Trophoblast cell (in vitro differentiated cells and primary cell): ENCODE measurements at regions not wholly inside any gene's neighbourhood (a gene's known extent, or its start where the extent isn't known, plus 50 kb on each side); places are given as distances from the start of the nearest gene placed in this dataset.

Source experiments
- DNase-seq, 2 donors: peaks; one replicate each; pipeline ENCODE4 v3.0.0-alpha.2; 2016
- H2AFZ ChIP-seq: 2 replicates; pipeline ENCODE4 v1.6.1; 2013; ENCODE audit warnings: low read length, moderate library complexity, mild to moderate bottlenecking; ENCODE audit not compliant: insufficient read depth, poor library complexity
- H2AK5ac ChIP-seq: 2 replicates; pipeline ENCODE4 v1.6.1; 2013; ENCODE audit warnings: mild to moderate bottlenecking, low read length
- H2BK120ac ChIP-seq: 2 replicates; pipeline ENCODE4 v1.6.1; 2013; ENCODE audit warnings: low read length, mild to moderate bottlenecking, moderate library complexity; ENCODE audit not compliant: insufficient read depth, poor library complexity
- H2BK12ac ChIP-seq: 2 replicates; pipeline ENCODE4 v1.6.1; 2013; ENCODE audit warnings: mild to moderate bottlenecking, low read length, moderate library complexity
- H2BK5ac ChIP-seq: 2 replicates; pipeline ENCODE4 v1.6.1; 2013; ENCODE audit warnings: low read length, low read depth, moderate library complexity, mild to moderate bottlenecking; ENCODE audit not compliant: poor library complexity
- H3K14ac ChIP-seq: 2 replicates; pipeline ENCODE4 v1.6.1; 2013; ENCODE audit warnings: mild to moderate bottlenecking, low read length
- H3K18ac ChIP-seq: 2 replicates; pipeline ENCODE4 v1.6.1; 2013; ENCODE audit warnings: mild to moderate bottlenecking, low read length
- H3K23ac ChIP-seq: 2 replicates; pipeline ENCODE4 v1.6.1; 2013; ENCODE audit warnings: low read length
- H3K27ac ChIP-seq: 2 replicates; pipeline ENCODE4 v1.5.1; 2013; ENCODE audit warnings: low read depth, mild to moderate bottlenecking, inconsistent platforms, low read length, moderate library complexity
- H3K27me3 ChIP-seq: 2 replicates; pipeline ENCODE4 v1.6.1; 2013; ENCODE audit warnings: inconsistent platforms, mild to moderate bottlenecking, low read length, moderate library complexity; ENCODE audit not compliant: insufficient read depth
- H3K36me3 ChIP-seq, 2 experiments: 1 replicate in 1 of 2; 2 replicates in 1 of 2; pipeline ENCODE4 v1.6.1; 2013; ENCODE audit warnings: low read length in 2 of 2, mild to moderate bottlenecking in 2 of 2, moderate library complexity in 1 of 2; ENCODE audit not compliant: insufficient read depth in 2 of 2, control insufficient read depth in 1 of 2
- H3K4ac ChIP-seq: 2 replicates; pipeline ENCODE4 v1.6.1; 2013; ENCODE audit warnings: low read depth, mild to moderate bottlenecking, low read length, moderate library complexity
- H3K4me1 ChIP-seq, 2 experiments: 1 replicate in 1 of 2; 2 replicates in 1 of 2; pipeline ENCODE4 v1.6.1; 2013; ENCODE audit warnings: low read length in 2 of 2, mild to moderate bottlenecking in 2 of 2, moderate library complexity in 1 of 2; ENCODE audit not compliant: insufficient read depth in 2 of 2, control insufficient read depth in 1 of 2
- H3K4me2 ChIP-seq: 2 replicates; pipeline ENCODE4 v1.6.1; 2013; ENCODE audit warnings: inconsistent platforms, mild to moderate bottlenecking, low read length, moderate library complexity
- H3K4me3 ChIP-seq: 2 replicates; pipeline ENCODE4 v1.5.1; 2013; ENCODE audit warnings: mild to moderate bottlenecking, low read depth, low read length, inconsistent platforms
- H3K79me1 ChIP-seq: one replicate; pipeline ENCODE4 v1.6.1; 2013; ENCODE audit warnings: low read length
- H3K79me2 ChIP-seq: 2 replicates; pipeline ENCODE4 v1.6.1; 2013; ENCODE audit warnings: low read length, mild to moderate bottlenecking; ENCODE audit not compliant: control insufficient read depth, insufficient read depth, poor library complexity
- H3K9ac ChIP-seq: 2 replicates; pipeline ENCODE4 v1.6.1; 2013; ENCODE audit warnings: mild to moderate bottlenecking, low read length
- H3K9me3 ChIP-seq: 2 replicates; pipeline ENCODE4 v1.6.1; 2013; ENCODE audit warnings: low read depth, mild to moderate bottlenecking, control low read depth, inconsistent platforms, low read length; ENCODE audit not compliant: insufficient read depth
- H4K12ac ChIP-seq: 2 replicates; pipeline ENCODE4 v1.6.1; 2013; ENCODE audit warnings: low read depth, mild to moderate bottlenecking, low read length, moderate library complexity
- H4K8ac ChIP-seq: 2 replicates; pipeline ENCODE4 v1.6.1; 2013; ENCODE audit warnings: low read depth, mild to moderate bottlenecking, low read length, moderate library complexity
- H4K91ac ChIP-seq: one replicate; pipeline ENCODE4 v1.6.1; 2013; ENCODE audit warnings: low read depth, mild to moderate bottlenecking, low read length, moderate library complexity
- WGBS: extraction: QIAGEN DNeasy Blood & Tissue Kit; methylation state at CpG from one replicate; pipeline ENCODE4 v1.1.7; 2013; ENCODE audit warnings: missing lambda C conversion rate; ENCODE audit not compliant: insufficient read length, insufficient coverage; ENCODE audit errors: extremely low coverage; 5-methylcytosine and 5-hydroxymethylcytosine counted together

- Histone ChIP-seq H3K4ac (no peak overlapping the region), H4K8ac (no peak overlapping the region), H2BK120ac (no peak overlapping the region), H4K91ac (no peak overlapping the region), H3K27me3 (no peaks in the 10 kb centered on the region), H3K14ac (no peak overlapping the region), H3K9ac (no peak overlapping the region), H2AK5ac (no peak overlapping the region), H2BK12ac (no peak overlapping the region), H3K18ac (no peak overlapping the region), H3K27ac (no peak overlapping the region), H3K4me3 (no peak overlapping the region), H3K79me2 (no peaks in the 10 kb centered on the region), H3K23ac (no peak overlapping the region), H3K4me2 (no peak overlapping the region), H4K12ac (no peak overlapping the region), H3K4me1 (no peaks in the 10 kb centered on the region), H2BK5ac (no peak overlapping the region), H2AFZ (no peak overlapping the region), H3K79me1 (no peaks in the 10 kb centered on the region), H3K36me3 (no peaks in the 10 kb centered on the region), H3K9me3 (no peaks in the 10 kb centered on the region)
- no peak for DNase-seq
- no CpG with 5 or more reads among the region's 4 CpGs for WGBS
These were observed 119.2 kb upstream of the CMC1 start for GRCh38 chr3:28122227-28122626.

DNA sequence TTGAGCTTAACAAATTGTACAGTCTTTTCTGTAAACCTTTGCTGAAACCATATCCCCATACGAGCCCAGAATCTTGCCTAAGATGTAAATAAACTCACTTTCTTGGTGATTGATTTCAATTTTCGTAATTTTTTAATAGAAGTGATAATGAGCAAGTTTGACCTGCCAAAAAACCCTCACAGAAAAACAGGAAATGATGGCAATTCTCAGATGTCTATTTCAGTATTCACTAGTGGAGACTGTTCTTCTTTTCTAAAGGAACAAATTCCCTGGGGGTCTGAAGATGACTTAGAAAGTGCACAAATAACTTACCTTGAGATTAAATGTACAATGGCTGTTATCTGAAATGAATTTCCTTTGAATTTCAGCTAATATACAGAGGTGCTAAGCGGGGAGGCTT lies 116.5 kb upstream of the CMC1 start:
- Histone ChIP-seq H3K79me2 (no peaks in the 10 kb centered on the region), H3K4ac (no peak overlapping the region), H2AFZ (no peak overlapping the region), H2AK5ac (no peak overlapping the region), H3K9ac (no peak overlapping the region), H3K4me2 (no peak overlapping the region), H3K4me3 (no peak overlapping the region), H3K4me1 (no peaks in the 10 kb centered on the region), H3K36me3 (no peaks in the 10 kb centered on the region), H4K12ac (no peak overlapping the region), H3K14ac (no peak overlapping the region), H2BK120ac (no peak overlapping the region), H3K27ac (no peak overlapping the region), H2BK12ac (no peak overlapping the region), H3K27me3 (no peaks in the 10 kb centered on the region), H3K9me3 (no peaks in the 10 kb centered on the region), H4K8ac (no peak overlapping the region), H2BK5ac (no peak overlapping the region), H3K18ac (no peak overlapping the region), H3K79me1 (no peaks in the 10 kb centered on the region), H4K91ac (no peak overlapping the region), H3K23ac (no peak overlapping the region)
- no peak for DNase-seq
- no CpG with 5 or more reads among the region's 3 CpGs for WGBS

- H3K4me1 ChIP-seq: no peaks in the 10 kb centered on the region
- H3K18ac ChIP-seq: no peak overlapping the region
- H3K4me2 ChIP-seq: no peak overlapping the region
- no peak overlapping the region for H4K91ac ChIP-seq
- no peaks in the 10 kb centered on the region for H3K79me2 ChIP-seq
- no peak overlapping the region for H2BK12ac ChIP-seq
- H3K36me3 ChIP-seq: no peaks in the 10 kb centered on the region
- H3K9me3 ChIP-seq: no peaks in the 10 kb centered on the region
- no peak overlapping the region for H2AK5ac ChIP-seq
- no peak overlapping the region for H3K4ac ChIP-seq
- DNase-seq: no peak
- H3K27me3 ChIP-seq: no peaks in the 10 kb centered on the region
- H2BK120ac ChIP-seq: no peak overlapping the region
- H2BK5ac ChIP-seq: no peak overlapping the region
- no peak overlapping the region for H3K14ac ChIP-seq
- H2AFZ ChIP-seq: no peak overlapping the region
- no peak overlapping the region for H3K4me3 ChIP-seq
- no peaks in the 10 kb centered on the region for H3K79me1 ChIP-seq
- H4K12ac ChIP-seq: no peak overlapping the region
- no peak overlapping the region for H3K27ac ChIP-seq
- no peak overlapping the region for H3K23ac ChIP-seq
- H4K8ac ChIP-seq: no peak overlapping the region
- no peak overlapping the region for H3K9ac ChIP-seq
These were observed 116.1 kb upstream of the CMC1 start for GRCh38 chr3:28125342-28125741.

GRCh38 chr3:28130836-28131235 lies 110.6 kb upstream of the CMC1 start:
- Histone ChIP-seq H3K4me1 (no peaks in the 10 kb centered on the region), H3K14ac (no peak overlapping the region), H4K12ac (no peak overlapping the region), H3K23ac (no peak overlapping the region), H3K27me3 (no peaks in the 10 kb centered on the region), H3K79me1 (no peaks in the 10 kb centered on the region), H3K9ac (no peak overlapping the region), H3K27ac (no peak overlapping the region), H3K4ac (no peak overlapping the region), H3K36me3 (no peaks in the 10 kb centered on the region), H2BK5ac (no peak overlapping the region), H4K91ac (no peak overlapping the region), H2AK5ac (no peak overlapping the region), H4K8ac (no peak overlapping the region), H2BK12ac (no peak overlapping the region), H3K79me2 (no peaks in the 10 kb centered on the region), H2BK120ac (no peak overlapping the region), H2AFZ (no peak overlapping the region), H3K4me2 (no peak overlapping the region), H3K18ac (no peak overlapping the region), H3K4me3 (no peak overlapping the region), H3K9me3 (no peaks in the 10 kb centered on the region)
- WGBS: no CpG with 5 or more reads among the region's 2 CpGs
- DNase-seq: no peak

GRCh38 chr3:28132941-28133340 lies 108.5 kb upstream of the CMC1 start:
- H4K12ac ChIP-seq: no peak overlapping the region
- H2AK5ac ChIP-seq: no peak overlapping the region
- WGBS: no CpG with 5 or more reads among the region's 5 CpGs
- no peaks in the 10 kb centered on the region for H3K79me2 ChIP-seq
- H4K91ac ChIP-seq: no peak overlapping the region
- no peaks in the 10 kb centered on the region for H3K9me3 ChIP-seq
- no peak overlapping the region for H3K4ac ChIP-seq
- H2BK120ac ChIP-seq: no peak overlapping the region
- no peak overlapping the region for H3K9ac ChIP-seq
- no peak overlapping the region for H3K18ac ChIP-seq
- no peaks in the 10 kb centered on the region for H3K27me3 ChIP-seq
- H3K36me3 ChIP-seq: no peaks in the 10 kb centered on the region
- DNase-seq: no peak
- no peak overlapping the region for H2AFZ ChIP-seq
- no peak overlapping the region for H2BK5ac ChIP-seq
- H3K27ac ChIP-seq: no peak overlapping the region
- H3K4me2 ChIP-seq: no peak overlapping the region
- H3K4me3 ChIP-seq: no peak overlapping the region
- H4K8ac ChIP-seq: no peak overlapping the region
- no peak overlapping the region for H2BK12ac ChIP-seq
- no peaks in the 10 kb centered on the region for H3K79me1 ChIP-seq
- H3K4me1 ChIP-seq: no peaks in the 10 kb centered on the region
- H3K23ac ChIP-seq: no peak overlapping the region
- no peak overlapping the region for H3K14ac ChIP-seq
